WTC11 (cell line): ENCODE measurements at regions not wholly inside any gene's neighbourhood (a gene's known extent, or its start where the extent isn't known, plus 50 kb on each side); places are given as distances from the start of the nearest gene placed in this dataset.

ENCODE experiments used
- CREB1 ChIP-seq: sonication (generic); formaldehyde crosslinking; IDR thresholded peaks from 2 replicates; pipeline ENCODE4 v1.8.0; 2023; ENCODE audit warnings: mild to moderate bottlenecking, missing genetic modification reagents
- ESRRA ChIP-seq: sonication (generic); formaldehyde crosslinking; IDR thresholded peaks from 2 replicates; pipeline ENCODE4 v1.8.1; 2022; ENCODE audit warnings: mild to moderate bottlenecking, missing genetic modification reagents, borderline replicate concordance
- GABPB1 ChIP-seq: sonication (generic); formaldehyde crosslinking; IDR thresholded peaks from 2 replicates; pipeline ENCODE4 v1.8.1; 2023; ENCODE audit warnings: mild to moderate bottlenecking, missing genetic modification reagents
- GTF2I ChIP-seq: fragments of 250-450 bp; sonication (Bioruptor Pico); conservative IDR thresholded peaks from 2 replicates; pipeline ENCODE4 v1.4.0; 2021; ENCODE audit warnings: mild to moderate bottlenecking
- NR2C2 ChIP-seq: sonication (generic); formaldehyde crosslinking; IDR thresholded peaks from 2 replicates; pipeline ENCODE4 v1.8.0; 2022; ENCODE audit warnings: mild to moderate bottlenecking, missing genetic modification reagents
- TF ChIP-seq, protein P1 (sequence below): fragments of 200-600 bp; IDR thresholded peaks from 2 replicates; pipeline ENCODE4 v1.8.0; 2022; ENCODE audit warnings: antibody characterized with exemption
- TF ChIP-seq, protein P2 (sequence below): sonication (generic); formaldehyde crosslinking; conservative IDR thresholded peaks from 2 replicates; pipeline ENCODE4 v1.8.1; 2023; ENCODE audit warnings: mild to moderate bottlenecking, low read depth, missing genetic modification reagents, moderate library complexity
- TF ChIP-seq, protein P3 (sequence below): sonication (generic); formaldehyde crosslinking; IDR thresholded peaks from 2 replicates; pipeline ENCODE4 v1.8.1; 2022; ENCODE audit warnings: mild to moderate bottlenecking, moderate library complexity, missing genetic modification reagents
- TF ChIP-seq, protein P4 (sequence below): sonication (generic); formaldehyde crosslinking; IDR thresholded peaks from 2 replicates; pipeline ENCODE4 v1.8.1; 2023; ENCODE audit warnings: mild to moderate bottlenecking, missing genetic modification reagents, moderate library complexity

GRCh38 chr9:742104-742503 is 99.4 kb upstream of the DMRT1 start:
- TF ChIP-seq NR2C2 (CRISPR knock-in tag) (no peak), GTF2I (CRISPR knock-in tag) (no peak), ESRRA (no peak), CREB1 (CRISPR knock-in tag) (no peak), GABPB1 (no peak)
- TF ChIP-seq, protein P1, sequence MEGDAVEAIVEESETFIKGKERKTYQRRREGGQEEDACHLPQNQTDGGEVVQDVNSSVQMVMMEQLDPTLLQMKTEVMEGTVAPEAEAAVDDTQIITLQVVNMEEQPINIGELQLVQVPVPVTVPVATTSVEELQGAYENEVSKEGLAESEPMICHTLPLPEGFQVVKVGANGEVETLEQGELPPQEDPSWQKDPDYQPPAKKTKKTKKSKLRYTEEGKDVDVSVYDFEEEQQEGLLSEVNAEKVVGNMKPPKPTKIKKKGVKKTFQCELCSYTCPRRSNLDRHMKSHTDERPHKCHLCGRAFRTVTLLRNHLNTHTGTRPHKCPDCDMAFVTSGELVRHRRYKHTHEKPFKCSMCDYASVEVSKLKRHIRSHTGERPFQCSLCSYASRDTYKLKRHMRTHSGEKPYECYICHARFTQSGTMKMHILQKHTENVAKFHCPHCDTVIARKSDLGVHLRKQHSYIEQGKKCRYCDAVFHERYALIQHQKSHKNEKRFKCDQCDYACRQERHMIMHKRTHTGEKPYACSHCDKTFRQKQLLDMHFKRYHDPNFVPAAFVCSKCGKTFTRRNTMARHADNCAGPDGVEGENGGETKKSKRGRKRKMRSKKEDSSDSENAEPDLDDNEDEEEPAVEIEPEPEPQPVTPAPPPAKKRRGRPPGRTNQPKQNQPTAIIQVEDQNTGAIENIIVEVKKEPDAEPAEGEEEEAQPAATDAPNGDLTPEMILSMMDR: no peak
- TF ChIP-seq, protein P2, sequence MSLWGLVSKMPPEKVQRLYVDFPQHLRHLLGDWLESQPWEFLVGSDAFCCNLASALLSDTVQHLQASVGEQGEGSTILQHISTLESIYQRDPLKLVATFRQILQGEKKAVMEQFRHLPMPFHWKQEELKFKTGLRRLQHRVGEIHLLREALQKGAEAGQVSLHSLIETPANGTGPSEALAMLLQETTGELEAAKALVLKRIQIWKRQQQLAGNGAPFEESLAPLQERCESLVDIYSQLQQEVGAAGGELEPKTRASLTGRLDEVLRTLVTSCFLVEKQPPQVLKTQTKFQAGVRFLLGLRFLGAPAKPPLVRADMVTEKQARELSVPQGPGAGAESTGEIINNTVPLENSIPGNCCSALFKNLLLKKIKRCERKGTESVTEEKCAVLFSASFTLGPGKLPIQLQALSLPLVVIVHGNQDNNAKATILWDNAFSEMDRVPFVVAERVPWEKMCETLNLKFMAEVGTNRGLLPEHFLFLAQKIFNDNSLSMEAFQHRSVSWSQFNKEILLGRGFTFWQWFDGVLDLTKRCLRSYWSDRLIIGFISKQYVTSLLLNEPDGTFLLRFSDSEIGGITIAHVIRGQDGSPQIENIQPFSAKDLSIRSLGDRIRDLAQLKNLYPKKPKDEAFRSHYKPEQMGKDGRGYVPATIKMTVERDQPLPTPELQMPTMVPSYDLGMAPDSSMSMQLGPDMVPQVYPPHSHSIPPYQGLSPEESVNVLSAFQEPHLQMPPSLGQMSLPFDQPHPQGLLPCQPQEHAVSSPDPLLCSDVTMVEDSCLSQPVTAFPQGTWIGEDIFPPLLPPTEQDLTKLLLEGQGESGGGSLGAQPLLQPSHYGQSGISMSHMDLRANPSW: no peak
- TF ChIP-seq, protein P3, sequence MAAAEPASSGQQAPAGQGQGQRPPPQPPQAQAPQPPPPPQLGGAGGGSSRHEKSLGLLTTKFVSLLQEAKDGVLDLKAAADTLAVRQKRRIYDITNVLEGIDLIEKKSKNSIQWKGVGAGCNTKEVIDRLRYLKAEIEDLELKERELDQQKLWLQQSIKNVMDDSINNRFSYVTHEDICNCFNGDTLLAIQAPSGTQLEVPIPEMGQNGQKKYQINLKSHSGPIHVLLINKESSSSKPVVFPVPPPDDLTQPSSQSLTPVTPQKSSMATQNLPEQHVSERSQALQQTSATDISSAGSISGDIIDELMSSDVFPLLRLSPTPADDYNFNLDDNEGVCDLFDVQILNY: no peak
- TF ChIP-seq, protein P4, sequence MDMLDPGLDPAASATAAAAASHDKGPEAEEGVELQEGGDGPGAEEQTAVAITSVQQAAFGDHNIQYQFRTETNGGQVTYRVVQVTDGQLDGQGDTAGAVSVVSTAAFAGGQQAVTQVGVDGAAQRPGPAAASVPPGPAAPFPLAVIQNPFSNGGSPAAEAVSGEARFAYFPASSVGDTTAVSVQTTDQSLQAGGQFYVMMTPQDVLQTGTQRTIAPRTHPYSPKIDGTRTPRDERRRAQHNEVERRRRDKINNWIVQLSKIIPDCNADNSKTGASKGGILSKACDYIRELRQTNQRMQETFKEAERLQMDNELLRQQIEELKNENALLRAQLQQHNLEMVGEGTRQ (CRISPR knock-in tag): no peak
